ENCODE measurements at regions not wholly inside any gene's neighbourhood (a gene's known extent, or its start where the extent isn't known, plus 50 kb on each side); places are given as distances from the start of the nearest gene placed in this dataset.

DNA sequence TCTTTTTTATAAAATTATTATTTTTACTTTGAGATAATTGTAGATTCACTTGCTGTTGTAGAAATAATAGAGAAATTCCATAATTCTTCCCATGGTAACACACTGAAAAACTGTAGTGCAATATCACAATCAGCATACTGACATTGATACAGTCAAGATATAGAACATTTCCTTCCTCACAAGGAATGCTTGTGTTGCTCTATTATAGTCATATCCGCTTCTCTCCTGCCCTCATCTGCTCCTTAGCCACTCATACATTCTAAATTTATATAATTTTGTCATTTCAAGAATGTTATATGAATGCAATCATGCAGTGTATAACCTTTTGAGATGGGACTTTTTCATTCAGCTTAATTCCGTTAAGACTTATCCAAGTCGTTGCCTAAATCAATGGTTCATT lies 320.2 kb downstream of the BARHL2 start:
- TF ChIP-seq, protein P1, sequence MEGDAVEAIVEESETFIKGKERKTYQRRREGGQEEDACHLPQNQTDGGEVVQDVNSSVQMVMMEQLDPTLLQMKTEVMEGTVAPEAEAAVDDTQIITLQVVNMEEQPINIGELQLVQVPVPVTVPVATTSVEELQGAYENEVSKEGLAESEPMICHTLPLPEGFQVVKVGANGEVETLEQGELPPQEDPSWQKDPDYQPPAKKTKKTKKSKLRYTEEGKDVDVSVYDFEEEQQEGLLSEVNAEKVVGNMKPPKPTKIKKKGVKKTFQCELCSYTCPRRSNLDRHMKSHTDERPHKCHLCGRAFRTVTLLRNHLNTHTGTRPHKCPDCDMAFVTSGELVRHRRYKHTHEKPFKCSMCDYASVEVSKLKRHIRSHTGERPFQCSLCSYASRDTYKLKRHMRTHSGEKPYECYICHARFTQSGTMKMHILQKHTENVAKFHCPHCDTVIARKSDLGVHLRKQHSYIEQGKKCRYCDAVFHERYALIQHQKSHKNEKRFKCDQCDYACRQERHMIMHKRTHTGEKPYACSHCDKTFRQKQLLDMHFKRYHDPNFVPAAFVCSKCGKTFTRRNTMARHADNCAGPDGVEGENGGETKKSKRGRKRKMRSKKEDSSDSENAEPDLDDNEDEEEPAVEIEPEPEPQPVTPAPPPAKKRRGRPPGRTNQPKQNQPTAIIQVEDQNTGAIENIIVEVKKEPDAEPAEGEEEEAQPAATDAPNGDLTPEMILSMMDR (IDR thresholded peaks at IDR 0.05): no peak
- TF ChIP-seq POLR2AphosphoS5 (IDR thresholded peaks at IDR 0.05) (no peak), POLR2A (IDR thresholded peaks at IDR 0.05) (no peak)

All from breast epithelium (tissue), 3 donors.